ENCODE measurements at regions not wholly inside any gene's neighbourhood (a gene's known extent, or its start where the extent isn't known, plus 50 kb on each side); places are given as distances from the start of the nearest gene placed in this dataset.

DNA sequence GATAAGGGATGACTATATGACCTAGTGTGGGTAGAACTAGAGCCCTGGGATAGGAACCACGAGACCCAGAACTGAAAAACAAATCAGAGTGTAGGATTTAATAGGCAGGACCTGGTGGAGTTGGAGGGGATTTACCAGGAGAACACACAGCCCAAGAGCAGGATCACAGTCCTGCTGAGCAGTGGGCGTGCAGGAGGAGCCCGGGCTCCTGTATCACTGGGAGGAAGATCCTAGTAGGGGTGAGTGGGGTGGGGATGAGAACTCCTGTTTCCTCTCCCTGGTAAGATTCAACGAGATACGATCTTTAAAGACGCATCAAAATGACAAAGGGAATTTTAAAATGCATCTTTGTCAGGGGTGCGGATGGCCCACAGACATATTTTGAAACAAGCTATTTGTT lies 220.1 kb downstream of the GALC start:
- no peak overlapping the region for H3K27ac ChIP-seq (ENCODE audit: insufficient read depth, low read depth, low read length)
- CTCF ChIA-PET, result no interaction called here
- BruUV-seq (replicated peaks), result no TSS peak
- no peaks in the 10 kb centered on the region for H3K27me3 ChIP-seq (ENCODE audit: control insufficient read depth in 2 of 2, insufficient read depth in 2 of 2, low read length in 2 of 2)
- H3K9me1 ChIP-seq (replicated peaks; ENCODE audit: control insufficient read depth, extremely low read depth, insufficient read depth, low read length), result no peaks in the 10 kb centered on the region
- no peaks in the 10 kb centered on the region for H3K9me3 ChIP-seq (replicated peaks; ENCODE audit: control insufficient read depth, insufficient read depth, low read length)
- FAIRE-seq (no peak), DNase-seq (ENCODE audit: low read depth, low spot score) (no peak)
- H3K4me3 ChIP-seq (replicated peaks in 1 of 3; ENCODE audit: insufficient read depth in 1 of 3, low read depth in 1 of 3, low read length in 3 of 3), result no peak overlapping the region
- H3K4me2 ChIP-seq (ENCODE audit: insufficient read depth, low read length), result no peak overlapping the region
- dilution Hi-C loops (cut with MboI; ENCODE audit: extremely low pct_ligation_motif_present, low sequenced_read_pairs) (no loop called here), intact Hi-C loops (cut with micrococcal nuclease) (no loop called here)
- no peaks in the 10 kb centered on the region for H3K79me2 ChIP-seq (ENCODE audit: control insufficient read depth, insufficient read depth, low read length)
- no peak overlapping the region for H3K9ac ChIP-seq (replicated peaks; ENCODE audit: extremely low read depth, insufficient read depth, low read length)
- no peak overlapping the region for H2AFZ ChIP-seq (ENCODE audit: low read depth, low read length)
- no peaks in the 10 kb centered on the region for H4K20me1 ChIP-seq (replicated peaks; ENCODE audit: control insufficient read depth, extremely low read depth, insufficient read depth, low read length)
- TF ChIP-seq CTCF (IDR thresholded peaks at IDR 0.05; ENCODE audit: extremely low read depth in 1 of 2, insufficient read depth in 1 of 2, low read depth in 1 of 2, low read length in 2 of 2) (no peak), MYC (IDR thresholded peaks at IDR 0.05; ENCODE audit: low read depth, low read length) (no peak), JUN (IDR thresholded peaks at IDR 0.05; ENCODE audit: borderline replicate concordance, insufficient read depth, insufficient read length, low read depth) (no peak), EZH2 (IDR thresholded peaks at IDR 0.05; ENCODE audit: borderline replicate concordance, low read depth, low read length, severe bottlenecking) (no peak), POLR2AphosphoS5 (IDR thresholded peaks at IDR 0.05; ENCODE audit: insufficient read depth, low read depth, low read length) (no peak), POLR2A (IDR thresholded peaks at IDR 0.05; ENCODE audit: low read depth, low read length) (no peak), FOS (IDR thresholded peaks at IDR 0.05; ENCODE audit: borderline replicate concordance, insufficient read depth, low read length) (no peak), MAX (IDR thresholded peaks at IDR 0.05; ENCODE audit: insufficient read depth, insufficient read length) (no peak), GATA2 (IDR thresholded peaks at IDR 0.05; ENCODE audit: insufficient read depth, insufficient read length, low read depth, low read length) (no peak)
- POLR2A ChIA-PET, result no interaction called here
- H3K4me1 ChIP-seq (ENCODE audit: control insufficient read depth, extremely low read depth, insufficient read depth, low read length), result no peaks in the 10 kb centered on the region
- H3K36me3 ChIP-seq (ENCODE audit: control insufficient read depth in 2 of 2, extremely low read depth in 1 of 2, insufficient read depth in 2 of 2, low read length in 2 of 2), result no peaks in the 10 kb centered on the region
